ENCODE measurements at regions not wholly inside any gene's neighbourhood (a gene's known extent, or its start where the extent isn't known, plus 50 kb on each side); places are given as distances from the start of the nearest gene placed in this dataset.

- no peak for DNase-seq
- Histone ChIP-seq H3K27me3 (ENCODE audit: control insufficient read depth, insufficient read depth, low read length) (no peaks in the 10 kb centered on the region), H3K36me3 (ENCODE audit: control insufficient read depth, insufficient read depth, low read length) (no peaks in the 10 kb centered on the region), H3K27ac (ENCODE audit: low read length) (no peak overlapping the region), H3K4me3 (ENCODE audit: low read length) (no peak overlapping the region), H3K4me1 (ENCODE audit: control insufficient read depth, insufficient read depth, low read length) (no peaks in the 10 kb centered on the region), H3K9me3 (replicated peaks; ENCODE audit: control insufficient read depth, low read depth, low read length) (no peaks in the 10 kb centered on the region)
These were observed 218.7 kb downstream of the DKK1 start for GRCh38 chr10:52532650-52533290.

GRCh38 chr10:52533986-52534385 lies 219.9 kb downstream of the DKK1 start:
- no peak overlapping the region for H3K4me3 ChIP-seq (ENCODE audit: low read length)
- H3K27ac ChIP-seq (ENCODE audit: low read length) = no peak overlapping the region
- no peaks in the 10 kb centered on the region for H3K9me3 ChIP-seq (replicated peaks; ENCODE audit: control insufficient read depth, low read depth, low read length)

GRCh38 chr10:52539463-52539862 lies 225.4 kb downstream of the DKK1 start:
- no peak for DNase-seq
- no peaks in the 10 kb centered on the region for H3K9me3 ChIP-seq (replicated peaks; ENCODE audit: control insufficient read depth, low read depth, low read length)
- H3K36me3 ChIP-seq (ENCODE audit: control insufficient read depth, insufficient read depth, low read length) = no peaks in the 10 kb centered on the region
- 29% methylated on average over 1 of the region's 2 CpGs for WGBS (ENCODE audit: insufficient coverage)
- no peaks in the 10 kb centered on the region for H3K27me3 ChIP-seq (ENCODE audit: control insufficient read depth, insufficient read depth, low read length)
- no peak overlapping the region for H3K27ac ChIP-seq (ENCODE audit: low read length)
- H3K4me1 ChIP-seq (ENCODE audit: control insufficient read depth, insufficient read depth, low read length) = no peaks in the 10 kb centered on the region
- no peak overlapping the region for H3K4me3 ChIP-seq (ENCODE audit: low read length)

More at GRCh38 chr10:52533986-52534385, 219.9 kb downstream of the DKK1 start:
- DNase-seq = no peak
- Histone ChIP-seq H3K36me3 (ENCODE audit: control insufficient read depth, insufficient read depth, low read length) (no peaks in the 10 kb centered on the region), H3K4me1 (ENCODE audit: control insufficient read depth, insufficient read depth, low read length) (no peaks in the 10 kb centered on the region), H3K27me3 (ENCODE audit: control insufficient read depth, insufficient read depth, low read length) (no peaks in the 10 kb centered on the region)

- Histone ChIP-seq H3K27me3 (ENCODE audit: control insufficient read depth, insufficient read depth, low read length) (no peaks in the 10 kb centered on the region), H3K4me1 (ENCODE audit: control insufficient read depth, insufficient read depth, low read length) (no peaks in the 10 kb centered on the region), H3K36me3 (ENCODE audit: control insufficient read depth, insufficient read depth, low read length) (no peaks in the 10 kb centered on the region), H3K9me3 (replicated peaks; ENCODE audit: control insufficient read depth, low read depth, low read length) (no peaks in the 10 kb centered on the region), H3K27ac (ENCODE audit: low read length) (no peak overlapping the region), H3K4me3 (ENCODE audit: low read length) (no peak overlapping the region)
- no peak for DNase-seq
- no CpG with 5 or more reads among the region's 2 CpGs for WGBS (ENCODE audit: insufficient coverage)
These were observed 226.5 kb downstream of the DKK1 start for GRCh38 chr10:52540479-52540984.

GRCh38 chr10:52541006-52541473 lies 227.0 kb downstream of the DKK1 start:
- H3K27me3 ChIP-seq (ENCODE audit: control insufficient read depth, insufficient read depth, low read length) = no peaks in the 10 kb centered on the region
- no peak for DNase-seq
- 11% methylated on average over 1 of the region's 2 CpGs for WGBS (ENCODE audit: insufficient coverage)

GRCh38 chr10:52542906-52543305 lies 228.8 kb downstream of the DKK1 start:
- no peaks in the 10 kb centered on the region for H3K4me1 ChIP-seq (ENCODE audit: control insufficient read depth, insufficient read depth, low read length)

More at GRCh38 chr10:52541006-52541473, 227.0 kb downstream of the DKK1 start:
- no peak overlapping the region for H3K27ac ChIP-seq (ENCODE audit: low read length)
- no peaks in the 10 kb centered on the region for H3K36me3 ChIP-seq (ENCODE audit: control insufficient read depth, insufficient read depth, low read length)
- no peak overlapping the region for H3K4me3 ChIP-seq (ENCODE audit: low read length)
- H3K9me3 ChIP-seq (replicated peaks; ENCODE audit: control insufficient read depth, low read depth, low read length) = no peaks in the 10 kb centered on the region
- H3K4me1 ChIP-seq (ENCODE audit: control insufficient read depth, insufficient read depth, low read length) = no peaks in the 10 kb centered on the region

GRCh38 chr10:52551046-52551445 lies 221.5 kb downstream of the MBL2 start:
- H3K4me1 ChIP-seq (ENCODE audit: control insufficient read depth, insufficient read depth, low read length) = no peaks in the 10 kb centered on the region
- H3K36me3 ChIP-seq (ENCODE audit: control insufficient read depth, insufficient read depth, low read length) = no peaks in the 10 kb centered on the region
- no peak overlapping the region for H3K4me3 ChIP-seq (ENCODE audit: low read length)
- H3K9me3 ChIP-seq (replicated peaks; ENCODE audit: control insufficient read depth, low read depth, low read length) = no peaks in the 10 kb centered on the region
- H3K27ac ChIP-seq (ENCODE audit: low read length) = no peak overlapping the region
- no peaks in the 10 kb centered on the region for H3K27me3 ChIP-seq (ENCODE audit: control insufficient read depth, insufficient read depth, low read length)
- DNase-seq = no peak

More at GRCh38 chr10:52542906-52543305, 228.8 kb downstream of the DKK1 start:
- no peaks in the 10 kb centered on the region for H3K36me3 ChIP-seq (ENCODE audit: control insufficient read depth, insufficient read depth, low read length)
- no peak overlapping the region for H3K27ac ChIP-seq (ENCODE audit: low read length)
- DNase-seq = no peak
- H3K4me3 ChIP-seq (ENCODE audit: low read length) = no peak overlapping the region
- H3K9me3 ChIP-seq (replicated peaks; ENCODE audit: control insufficient read depth, low read depth, low read length) = no peaks in the 10 kb centered on the region
- H3K27me3 ChIP-seq (ENCODE audit: control insufficient read depth, insufficient read depth, low read length) = no peaks in the 10 kb centered on the region

GRCh38 chr10:52558090-52558489 lies 214.5 kb downstream of the MBL2 start:
- no peak for DNase-seq
- no peaks in the 10 kb centered on the region for H3K27me3 ChIP-seq (ENCODE audit: control insufficient read depth, insufficient read depth, low read length)
- WGBS (ENCODE audit: insufficient coverage) = no CpG with 5 or more reads among the region's 1 CpG
- H3K36me3 ChIP-seq (ENCODE audit: control insufficient read depth, insufficient read depth, low read length) = no peaks in the 10 kb centered on the region
- no peak overlapping the region for H3K27ac ChIP-seq (ENCODE audit: low read length)
- no peak overlapping the region for H3K4me3 ChIP-seq (ENCODE audit: low read length)
- no peaks in the 10 kb centered on the region for H3K9me3 ChIP-seq (replicated peaks; ENCODE audit: control insufficient read depth, low read depth, low read length)
- no peaks in the 10 kb centered on the region for H3K4me1 ChIP-seq (ENCODE audit: control insufficient read depth, insufficient read depth, low read length)

- Histone ChIP-seq H3K4me1 (ENCODE audit: control insufficient read depth, insufficient read depth, low read length) (no peaks in the 10 kb centered on the region), H3K4me3 (ENCODE audit: low read length) (no peak overlapping the region), H3K27me3 (ENCODE audit: control insufficient read depth, insufficient read depth, low read length) (no peaks in the 10 kb centered on the region), H3K9me3 (replicated peaks; ENCODE audit: control insufficient read depth, low read depth, low read length) (no peaks in the 10 kb centered on the region), H3K27ac (ENCODE audit: low read length) (no peak overlapping the region), H3K36me3 (ENCODE audit: control insufficient read depth, insufficient read depth, low read length) (no peaks in the 10 kb centered on the region)
- DNase-seq = no peak
- no CpG with 5 or more reads among the region's 3 CpGs for WGBS (ENCODE audit: insufficient coverage)
These were observed 211.3 kb downstream of the MBL2 start for GRCh38 chr10:52561322-52561721.

- no peak for DNase-seq
- H3K27me3 ChIP-seq (ENCODE audit: control insufficient read depth, insufficient read depth, low read length) = no peaks in the 10 kb centered on the region
- no CpG with 5 or more reads among the region's 1 CpG for WGBS (ENCODE audit: insufficient coverage)
- H3K4me3 ChIP-seq (ENCODE audit: low read length) = no peak overlapping the region
- H3K27ac ChIP-seq (ENCODE audit: low read length) = no peak overlapping the region
- no peaks in the 10 kb centered on the region for H3K9me3 ChIP-seq (replicated peaks; ENCODE audit: control insufficient read depth, low read depth, low read length)
- no peaks in the 10 kb centered on the region for H3K4me1 ChIP-seq (ENCODE audit: control insufficient read depth, insufficient read depth, low read length)
- no peaks in the 10 kb centered on the region for H3K36me3 ChIP-seq (ENCODE audit: control insufficient read depth, insufficient read depth, low read length)
These were observed 209.2 kb downstream of the MBL2 start for GRCh38 chr10:52563360-52563759.

Measured in muscle of leg (tissue), 3 donors.